ENCODE measurements at regions not wholly inside any gene's neighbourhood (a gene's known extent, or its start where the extent isn't known, plus 50 kb on each side); places are given as distances from the start of the nearest gene placed in this dataset.

DNA sequence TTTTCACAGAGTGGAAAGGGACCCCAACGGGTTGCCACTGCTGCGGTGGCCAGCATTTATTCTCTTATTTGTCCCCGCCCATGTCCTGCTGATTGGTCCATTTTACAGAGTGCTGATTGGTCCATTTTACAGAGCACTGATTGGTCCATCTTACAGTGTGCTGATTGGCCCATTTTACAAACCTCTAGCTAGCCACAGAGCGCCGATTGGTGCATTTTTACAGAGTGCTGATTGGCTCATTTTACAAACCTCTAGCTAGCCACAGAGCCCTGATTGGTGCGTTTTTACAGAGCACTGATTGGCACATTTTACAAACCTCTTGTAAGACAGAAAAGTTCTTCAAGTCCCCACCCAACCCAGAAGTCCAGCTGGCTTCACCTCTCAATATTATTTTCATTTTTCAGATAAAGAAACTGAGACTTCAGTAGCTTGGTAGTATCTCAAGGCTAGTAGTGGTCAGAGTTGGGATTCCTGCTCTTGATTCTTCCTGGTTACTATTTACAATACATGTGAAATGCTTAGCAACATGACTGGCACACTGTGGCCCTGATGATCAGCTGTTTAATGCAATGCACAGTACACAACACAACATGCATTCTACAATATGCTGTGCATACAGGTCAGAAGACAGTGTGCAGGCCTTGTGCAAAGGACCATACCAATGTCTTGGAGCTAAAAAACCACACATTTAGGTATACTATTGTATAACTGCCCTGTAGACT is 63.6 kb upstream of the BOD1 start:
- TF ChIP-seq, protein P1, sequence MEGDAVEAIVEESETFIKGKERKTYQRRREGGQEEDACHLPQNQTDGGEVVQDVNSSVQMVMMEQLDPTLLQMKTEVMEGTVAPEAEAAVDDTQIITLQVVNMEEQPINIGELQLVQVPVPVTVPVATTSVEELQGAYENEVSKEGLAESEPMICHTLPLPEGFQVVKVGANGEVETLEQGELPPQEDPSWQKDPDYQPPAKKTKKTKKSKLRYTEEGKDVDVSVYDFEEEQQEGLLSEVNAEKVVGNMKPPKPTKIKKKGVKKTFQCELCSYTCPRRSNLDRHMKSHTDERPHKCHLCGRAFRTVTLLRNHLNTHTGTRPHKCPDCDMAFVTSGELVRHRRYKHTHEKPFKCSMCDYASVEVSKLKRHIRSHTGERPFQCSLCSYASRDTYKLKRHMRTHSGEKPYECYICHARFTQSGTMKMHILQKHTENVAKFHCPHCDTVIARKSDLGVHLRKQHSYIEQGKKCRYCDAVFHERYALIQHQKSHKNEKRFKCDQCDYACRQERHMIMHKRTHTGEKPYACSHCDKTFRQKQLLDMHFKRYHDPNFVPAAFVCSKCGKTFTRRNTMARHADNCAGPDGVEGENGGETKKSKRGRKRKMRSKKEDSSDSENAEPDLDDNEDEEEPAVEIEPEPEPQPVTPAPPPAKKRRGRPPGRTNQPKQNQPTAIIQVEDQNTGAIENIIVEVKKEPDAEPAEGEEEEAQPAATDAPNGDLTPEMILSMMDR (IDR thresholded peaks at IDR 0.05): no peak
- TF ChIP-seq EP300 (IDR thresholded peaks at IDR 0.05): no peak
- TF ChIP-seq POLR2A (IDR thresholded peaks at IDR 0.05): no peak
- no peak for TF ChIP-seq POLR2AphosphoS5 (IDR thresholded peaks at IDR 0.05)
